ENCODE measurements at regions not wholly inside any gene's neighbourhood (a gene's known extent, or its start where the extent isn't known, plus 50 kb on each side); places are given as distances from the start of the nearest gene placed in this dataset.

DNA sequence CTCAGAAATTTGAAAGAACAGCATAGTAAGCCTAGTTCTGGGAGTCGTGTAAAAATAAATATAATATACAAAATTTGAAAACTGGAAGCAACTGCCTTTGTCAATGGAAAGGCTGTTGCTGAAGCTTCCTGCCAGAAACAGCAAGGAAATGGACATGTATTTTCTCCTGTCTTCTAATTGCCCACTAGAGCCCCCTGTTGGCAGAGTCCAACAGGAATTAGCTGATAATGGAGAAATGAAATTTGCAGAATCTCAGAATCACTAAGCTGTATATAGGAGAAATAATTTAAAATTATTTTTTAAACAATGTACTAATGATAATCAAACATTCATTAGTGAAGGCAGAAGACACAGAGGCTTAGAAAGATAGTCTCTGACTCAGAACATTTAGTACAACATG, 414.8 kb downstream of the SLC6A15 start:
- ATAC-seq (ENCODE audit: low read depth) (no peak), DNase-seq (no peak)
- no peaks in the 10 kb centered on the region for H3K9me3 Mint-ChIP-seq
- H3K4me3 Mint-ChIP-seq: no peak overlapping the region
- H3K27ac Mint-ChIP-seq: no peak overlapping the region
- no peaks in the 10 kb centered on the region for H3K36me3 Mint-ChIP-seq (ENCODE audit: low read depth)
- H3K4me1 Mint-ChIP-seq: no peaks in the 10 kb centered on the region
- ChIA-PET CTCF (no interaction called here), POLR2A (no interaction called here)
- TF ChIP-seq, protein P1, sequence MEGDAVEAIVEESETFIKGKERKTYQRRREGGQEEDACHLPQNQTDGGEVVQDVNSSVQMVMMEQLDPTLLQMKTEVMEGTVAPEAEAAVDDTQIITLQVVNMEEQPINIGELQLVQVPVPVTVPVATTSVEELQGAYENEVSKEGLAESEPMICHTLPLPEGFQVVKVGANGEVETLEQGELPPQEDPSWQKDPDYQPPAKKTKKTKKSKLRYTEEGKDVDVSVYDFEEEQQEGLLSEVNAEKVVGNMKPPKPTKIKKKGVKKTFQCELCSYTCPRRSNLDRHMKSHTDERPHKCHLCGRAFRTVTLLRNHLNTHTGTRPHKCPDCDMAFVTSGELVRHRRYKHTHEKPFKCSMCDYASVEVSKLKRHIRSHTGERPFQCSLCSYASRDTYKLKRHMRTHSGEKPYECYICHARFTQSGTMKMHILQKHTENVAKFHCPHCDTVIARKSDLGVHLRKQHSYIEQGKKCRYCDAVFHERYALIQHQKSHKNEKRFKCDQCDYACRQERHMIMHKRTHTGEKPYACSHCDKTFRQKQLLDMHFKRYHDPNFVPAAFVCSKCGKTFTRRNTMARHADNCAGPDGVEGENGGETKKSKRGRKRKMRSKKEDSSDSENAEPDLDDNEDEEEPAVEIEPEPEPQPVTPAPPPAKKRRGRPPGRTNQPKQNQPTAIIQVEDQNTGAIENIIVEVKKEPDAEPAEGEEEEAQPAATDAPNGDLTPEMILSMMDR (IDR thresholded peaks at IDR 0.05): no peak
- no peaks in the 10 kb centered on the region for H3K27me3 Mint-ChIP-seq
- intact Hi-C loops (cut with micrococcal nuclease): no loop called here

DNA sequence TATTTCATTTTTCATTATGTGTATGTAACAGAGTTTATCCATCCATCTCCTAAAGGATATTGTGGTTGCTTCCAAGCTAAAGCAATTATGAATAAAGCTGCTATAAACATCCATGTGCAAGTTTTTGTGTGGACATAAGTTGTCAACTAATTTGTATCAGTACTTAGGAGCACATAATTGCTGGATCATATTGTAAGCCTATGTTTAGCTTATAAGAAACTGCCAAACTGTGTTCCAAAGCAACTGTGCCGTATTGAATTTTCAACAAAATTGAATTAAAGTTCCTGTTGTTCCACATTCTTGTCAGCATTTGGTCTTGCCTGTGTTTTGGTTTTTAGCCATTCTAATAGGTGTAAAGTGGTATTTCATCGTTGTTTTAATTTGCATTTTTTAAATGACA, 416.9 kb downstream of the SLC6A15 start:
- no peak for DNase-seq
- Mint-ChIP-seq H3K36me3 (ENCODE audit: low read depth) (no peaks in the 10 kb centered on the region), H3K27ac (no peak overlapping the region), H3K4me1 (no peaks in the 10 kb centered on the region), H3K27me3 (no peaks in the 10 kb centered on the region), H3K4me3 (no peak overlapping the region), H3K9me3 (no peaks in the 10 kb centered on the region)
- intact Hi-C loops (cut with micrococcal nuclease): no loop called here
- ChIA-PET CTCF (no interaction called here), POLR2A (no interaction called here)
- TF ChIP-seq, protein P1 (IDR thresholded peaks at IDR 0.05): no peak
- ATAC-seq (ENCODE audit: low read depth): no peak

DNA sequence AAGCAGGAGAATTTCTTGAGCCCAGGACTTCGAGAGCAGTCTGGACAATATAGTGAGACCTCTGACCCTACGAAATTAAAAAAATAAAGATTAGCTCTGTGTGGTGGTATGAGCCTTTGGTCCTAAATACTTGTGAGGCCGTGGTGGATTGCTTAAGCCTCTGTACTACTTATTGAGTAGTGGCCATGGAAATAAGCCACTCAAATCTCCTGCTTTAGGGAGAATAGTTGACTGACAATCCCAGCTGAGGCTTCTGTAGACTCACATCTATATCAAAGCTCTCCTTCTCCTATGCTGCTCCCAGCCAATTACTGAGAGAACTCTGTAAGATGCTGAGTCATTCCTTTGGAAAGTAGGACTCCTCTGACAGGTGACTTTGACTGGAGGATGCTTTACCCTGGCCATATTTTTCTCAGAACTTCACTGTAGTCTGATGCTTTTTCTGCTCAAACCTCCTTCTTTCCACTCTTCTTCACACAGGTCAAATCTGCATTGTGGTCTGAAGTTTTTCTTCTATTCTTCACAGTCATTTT, 420.2 kb downstream of the SLC6A15 start:
- no peaks in the 10 kb centered on the region for H3K27me3 Mint-ChIP-seq
- no peak overlapping the region for H3K4me3 Mint-ChIP-seq
- CTCF ChIA-PET: no interaction called here
- ATAC-seq (ENCODE audit: low read depth): no peak
- H3K27ac Mint-ChIP-seq: no peak overlapping the region
- no peak for DNase-seq
- TF ChIP-seq, protein P1 (IDR thresholded peaks at IDR 0.05): no peak
- POLR2A ChIA-PET: no interaction called here
- no peaks in the 10 kb centered on the region for H3K36me3 Mint-ChIP-seq (ENCODE audit: low read depth)
- H3K9me3 Mint-ChIP-seq: no peaks in the 10 kb centered on the region
- no peaks in the 10 kb centered on the region for H3K4me1 Mint-ChIP-seq
- intact Hi-C loops (cut with micrococcal nuclease): no loop called here

DNA sequence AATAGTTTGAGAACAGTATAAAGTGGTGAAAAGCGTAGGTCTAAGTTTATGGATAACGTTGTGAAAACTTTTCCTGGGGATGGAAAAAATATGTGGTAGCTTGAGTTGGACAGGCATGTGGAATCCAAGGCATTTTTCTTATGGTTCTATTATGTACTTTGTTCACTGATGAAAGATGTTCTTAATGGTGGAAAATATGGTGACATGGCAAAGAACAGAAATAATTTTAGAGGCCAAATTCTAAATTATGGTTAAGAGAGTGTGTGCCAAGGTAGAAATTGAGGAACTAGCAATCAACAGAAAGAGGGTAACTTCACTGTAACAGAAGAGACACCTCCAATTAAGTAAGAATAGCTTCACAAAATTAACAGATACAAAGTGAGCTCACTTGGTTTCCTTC, 427.8 kb downstream of the SLC6A15 start:
- H3K27me3 Mint-ChIP-seq: no peaks in the 10 kb centered on the region
- H3K36me3 Mint-ChIP-seq (ENCODE audit: low read depth): no peaks in the 10 kb centered on the region
- TF ChIP-seq, protein P1 (IDR thresholded peaks at IDR 0.05): no peak
- no peak for DNase-seq
- no peak overlapping the region for H3K27ac Mint-ChIP-seq
- peaks cover 2% of the 10 kb centered on the region for H3K9me3 Mint-ChIP-seq
- intact Hi-C loops (cut with micrococcal nuclease): no loop called here
- ChIA-PET POLR2A (no interaction called here), CTCF (no interaction called here)
- no peak overlapping the region for H3K4me3 Mint-ChIP-seq
- H3K4me1 Mint-ChIP-seq: no peaks in the 10 kb centered on the region
- ATAC-seq (ENCODE audit: low read depth): no peak

DNA sequence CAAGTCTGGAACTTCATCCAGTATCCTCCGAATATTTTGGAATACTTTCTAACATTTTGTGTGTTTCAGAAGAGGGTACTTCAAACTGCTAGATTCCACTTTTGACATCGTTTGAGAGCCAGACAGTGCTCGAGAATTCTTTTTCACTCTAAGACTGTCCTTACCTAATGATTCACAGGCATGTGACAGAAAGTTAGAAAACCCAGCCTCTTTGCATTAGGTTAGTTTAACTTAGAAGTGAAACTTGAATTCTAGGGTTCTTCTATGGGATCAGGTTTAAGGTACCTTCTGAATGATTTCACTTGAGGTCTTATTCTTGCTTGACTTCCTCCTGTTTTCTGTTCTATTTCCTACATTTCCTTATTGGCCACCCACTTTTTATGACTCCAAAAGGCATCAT, 431.8 kb downstream of the SLC6A15 start:
- ChIA-PET POLR2A (no interaction called here), CTCF (no interaction called here)
- no peak for DNase-seq
- TF ChIP-seq, protein P1 (IDR thresholded peaks at IDR 0.05): no peak
- H3K4me1 Mint-ChIP-seq: no peaks in the 10 kb centered on the region
- H3K27ac Mint-ChIP-seq: no peak overlapping the region
- no peaks in the 10 kb centered on the region for H3K27me3 Mint-ChIP-seq
- no peak overlapping the region for H3K4me3 Mint-ChIP-seq
- H3K36me3 Mint-ChIP-seq (ENCODE audit: low read depth): no peaks in the 10 kb centered on the region
- no peak for ATAC-seq (ENCODE audit: low read depth)
- intact Hi-C loops (cut with micrococcal nuclease): no loop called here
- peaks cover 4% of the 10 kb centered on the region for H3K9me3 Mint-ChIP-seq

Measured in activated B cell treated with CpG ODN at 0.5 μM for 24 hours (primary cell).